WTC11 (cell line): ENCODE measurements at regions not wholly inside any gene's neighbourhood (a gene's known extent, or its start where the extent isn't known, plus 50 kb on each side); places are given as distances from the start of the nearest gene placed in this dataset.
A peak's percentile ranks its signal among the peaks of the same experiment; 100 is the strongest.

ENCODE experiments used
- ATAC-seq: fragments of 200-7000 bp; cut with Tn5 transposase; 2 replicates; pipeline ENCODE4 v1.10.0; 2021; ENCODE audit warnings: mild to moderate bottlenecking, moderate library complexity
- CTCF ChIA-PET: fragments of 300-600 bp; sonication (Branson Sonifier 250); formaldehyde crosslinking; loops from one replicate; lab custom pipeline; 2021; ENCODE audit warnings: antibody characterized with exemption; lab: Charles Lee
- POLR2A ChIA-PET: fragments of 350-600 bp; sonication (Branson Sonifier 250); formaldehyde crosslinking; loops from one replicate; lab custom pipeline; 2021; ENCODE audit warnings: antibody characterized with exemption; lab: Charles Lee
- DNase-seq: peaks from one replicate; pipeline ENCODE4 v3.0.0; 2021; ENCODE audit warnings: low spot score
- H3K27ac Mint-ChIP-seq: 2 replicates; pipeline ENCODE4 v1.8.0; 2021; ENCODE audit warnings: mixed read lengths
- H3K27me3 Mint-ChIP-seq: 2 replicates; pipeline ENCODE4 v1.8.0; 2021; ENCODE audit warnings: low read depth, mild to moderate bottlenecking, moderate library complexity, mixed read lengths
- H3K36me3 Mint-ChIP-seq: 2 replicates; pipeline ENCODE4 v1.8.0; 2021; ENCODE audit warnings: mixed read lengths
- H3K4me1 Mint-ChIP-seq: 2 replicates; pipeline ENCODE4 v1.8.0; 2022; ENCODE audit warnings: mixed read lengths
- H3K4me3 Mint-ChIP-seq: 2 replicates; pipeline ENCODE4 v1.8.0; 2021; ENCODE audit warnings: mild to moderate bottlenecking, moderate library complexity, mixed read lengths
- H3K9me3 Mint-ChIP-seq: 2 replicates; pipeline ENCODE4 v1.8.0; 2021; ENCODE audit warnings: mixed read lengths
- CREM ChIP-seq: sonication (generic); formaldehyde crosslinking; IDR thresholded peaks from 2 replicates; pipeline ENCODE4 v1.8.1; 2022; ENCODE audit warnings: mild to moderate bottlenecking, missing genetic modification reagents, moderate library complexity
- EMX1 ChIP-seq: fragments of 250-450 bp; sonication (Bioruptor Pico); IDR thresholded peaks from 2 replicates; pipeline ENCODE4 v1.8.0; 2021; ENCODE audit warnings: mild to moderate bottlenecking
- ESRRA ChIP-seq: sonication (generic); formaldehyde crosslinking; IDR thresholded peaks from 2 replicates; pipeline ENCODE4 v1.8.1; 2022; ENCODE audit warnings: mild to moderate bottlenecking, missing genetic modification reagents, borderline replicate concordance
- FOXP1 ChIP-seq: sonication (generic); formaldehyde crosslinking; IDR thresholded peaks from 2 replicates; pipeline ENCODE4 v1.8.0; 2022; ENCODE audit warnings: missing genetic modification reagents, mild to moderate bottlenecking, moderate library complexity, borderline replicate concordance
- GABPB1 ChIP-seq: sonication (generic); formaldehyde crosslinking; IDR thresholded peaks from 2 replicates; pipeline ENCODE4 v1.8.1; 2023; ENCODE audit warnings: mild to moderate bottlenecking, missing genetic modification reagents
- HMGA2 ChIP-seq: fragments of 250-450 bp; sonication (Bioruptor Pico); IDR thresholded peaks from 2 replicates; pipeline ENCODE4 v1.4.0; 2021; ENCODE audit warnings: mild to moderate bottlenecking, moderate library complexity
- IRF2 ChIP-seq: sonication (generic); formaldehyde crosslinking; IDR thresholded peaks from 2 replicates; pipeline ENCODE4 v1.8.0; 2022; ENCODE audit warnings: low read depth, missing genetic modification reagents, borderline replicate concordance
- JAZF1 ChIP-seq: fragments of 250-450 bp; sonication (Bioruptor Pico); IDR thresholded peaks from 2 replicates; pipeline ENCODE4 v1.9.0; 2021; ENCODE audit warnings: moderate library complexity, mild to moderate bottlenecking, inconsistent platforms
- MXD4 ChIP-seq: fragments of 250-450 bp; sonication (Bioruptor Pico); IDR thresholded peaks from 2 replicates; pipeline ENCODE4 v1.8.0; 2021; ENCODE audit warnings: mild to moderate bottlenecking, moderate library complexity, borderline replicate concordance
- NFATC4 ChIP-seq: fragments of 250-450 bp; sonication (Bioruptor Pico); IDR thresholded peaks from 2 replicates; pipeline ENCODE4 v1.9.0; 2021; ENCODE audit warnings: mild to moderate bottlenecking
- PRRX2 ChIP-seq: fragments of 250-450 bp; sonication (Bioruptor Pico); IDR thresholded peaks from 2 replicates; pipeline ENCODE4 v1.8.0; 2021; ENCODE audit warnings: mild to moderate bottlenecking
- RELA ChIP-seq: sonication (generic); formaldehyde crosslinking; IDR thresholded peaks from 2 replicates; pipeline ENCODE4 v1.8.1; 2022; ENCODE audit warnings: missing genetic modification reagents, mild to moderate bottlenecking, borderline replicate concordance
- TP53 ChIP-seq: sonication (generic); formaldehyde crosslinking; IDR thresholded peaks from 2 replicates; pipeline ENCODE4 v1.8.1; 2023; ENCODE audit warnings: mild to moderate bottlenecking, missing genetic modification reagents
- ZNF219 ChIP-seq: sonication (generic); formaldehyde crosslinking; IDR thresholded peaks from 2 replicates; pipeline ENCODE4 v1.8.0; 2023; ENCODE audit warnings: missing genetic modification reagents, mild to moderate bottlenecking, borderline replicate concordance
- ZNF232 ChIP-seq: sonication (generic); formaldehyde crosslinking; IDR thresholded peaks from 2 replicates; pipeline ENCODE4 v1.8.0; 2022; ENCODE audit warnings: mild to moderate bottlenecking, missing genetic modification reagents
- TF ChIP-seq, protein P1 (sequence below): fragments of 250-450 bp; sonication (Bioruptor Pico); IDR thresholded peaks from 2 replicates; pipeline ENCODE4 v1.9.0; 2021; ENCODE audit warnings: mild to moderate bottlenecking
- TF ChIP-seq, protein P2 (sequence below): fragments of 250-450 bp; sonication (Bioruptor Pico); IDR thresholded peaks from 2 replicates; pipeline ENCODE4 v1.9.0; 2021; ENCODE audit warnings: mild to moderate bottlenecking
- TF ChIP-seq, protein P3 (sequence below): sonication (generic); formaldehyde crosslinking; IDR thresholded peaks from 2 replicates; pipeline ENCODE4 v1.8.1; 2023; ENCODE audit warnings: mild to moderate bottlenecking, missing genetic modification reagents, moderate library complexity
- TF ChIP-seq, protein P4 (sequence below): sonication (generic); formaldehyde crosslinking; IDR thresholded peaks from 2 replicates; pipeline ENCODE4 v1.8.0; 2023; ENCODE audit warnings: missing genetic modification reagents, mild to moderate bottlenecking, borderline replicate concordance
- TF ChIP-seq, protein P5 (sequence below): sonication (generic); formaldehyde crosslinking; IDR thresholded peaks from 2 replicates; pipeline ENCODE4 v1.8.0; 2023; ENCODE audit warnings: missing genetic modification reagents
- TF ChIP-seq, protein P6 (sequence below): fragments of 250-450 bp; sonication (Bioruptor Pico); IDR thresholded peaks from 2 replicates; pipeline ENCODE4 v2.1.2; 2022; ENCODE audit warnings: mild to moderate bottlenecking, moderate library complexity
- TF ChIP-seq, protein P7 (sequence below): fragments of 250-450 bp; sonication (Bioruptor Pico); conservative IDR thresholded peaks from 2 replicates; pipeline ENCODE4 v1.9.0; 2021; ENCODE audit warnings: mild to moderate bottlenecking

DNA sequence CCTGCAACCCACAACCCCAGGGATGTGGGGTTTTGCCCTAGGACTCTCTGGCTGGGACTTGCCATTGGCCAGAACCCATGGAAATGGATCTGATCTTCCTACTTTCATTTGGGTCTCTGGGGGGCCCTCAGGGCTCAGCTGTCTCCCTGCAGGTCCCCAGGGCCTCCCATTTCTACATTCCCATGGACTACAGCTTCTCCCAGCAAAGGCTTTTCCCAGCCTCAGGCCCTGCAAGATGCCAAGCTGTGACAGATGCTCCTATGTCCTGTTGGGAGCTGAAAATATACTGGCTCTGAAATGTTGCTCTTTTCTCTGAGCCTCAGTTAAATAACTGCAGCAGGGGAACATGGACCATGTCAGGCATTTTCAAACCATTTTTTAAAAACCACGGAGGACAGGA is 99.5 kb upstream of the IGSF21 start:
- peaks cover 20% of the 10 kb centered on the region for H3K4me1 Mint-ChIP-seq
- H3K9me3 Mint-ChIP-seq = peaks cover 3% of the 10 kb centered on the region; the same call in 1 of the 2 replicates
- TF ChIP-seq PRRX2 = no peak
- TF ChIP-seq, protein P1, sequence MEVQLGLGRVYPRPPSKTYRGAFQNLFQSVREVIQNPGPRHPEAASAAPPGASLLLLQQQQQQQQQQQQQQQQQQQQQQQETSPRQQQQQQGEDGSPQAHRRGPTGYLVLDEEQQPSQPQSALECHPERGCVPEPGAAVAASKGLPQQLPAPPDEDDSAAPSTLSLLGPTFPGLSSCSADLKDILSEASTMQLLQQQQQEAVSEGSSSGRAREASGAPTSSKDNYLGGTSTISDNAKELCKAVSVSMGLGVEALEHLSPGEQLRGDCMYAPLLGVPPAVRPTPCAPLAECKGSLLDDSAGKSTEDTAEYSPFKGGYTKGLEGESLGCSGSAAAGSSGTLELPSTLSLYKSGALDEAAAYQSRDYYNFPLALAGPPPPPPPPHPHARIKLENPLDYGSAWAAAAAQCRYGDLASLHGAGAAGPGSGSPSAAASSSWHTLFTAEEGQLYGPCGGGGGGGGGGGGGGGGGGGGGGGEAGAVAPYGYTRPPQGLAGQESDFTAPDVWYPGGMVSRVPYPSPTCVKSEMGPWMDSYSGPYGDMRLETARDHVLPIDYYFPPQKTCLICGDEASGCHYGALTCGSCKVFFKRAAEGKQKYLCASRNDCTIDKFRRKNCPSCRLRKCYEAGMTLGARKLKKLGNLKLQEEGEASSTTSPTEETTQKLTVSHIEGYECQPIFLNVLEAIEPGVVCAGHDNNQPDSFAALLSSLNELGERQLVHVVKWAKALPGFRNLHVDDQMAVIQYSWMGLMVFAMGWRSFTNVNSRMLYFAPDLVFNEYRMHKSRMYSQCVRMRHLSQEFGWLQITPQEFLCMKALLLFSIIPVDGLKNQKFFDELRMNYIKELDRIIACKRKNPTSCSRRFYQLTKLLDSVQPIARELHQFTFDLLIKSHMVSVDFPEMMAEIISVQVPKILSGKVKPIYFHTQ = no peak
- no peak for TF ChIP-seq HMGA2 (CRISPR knock-in tag)
- TF ChIP-seq ZNF232 = no peak
- no peak for TF ChIP-seq JAZF1 (CRISPR knock-in tag)
- no peak for TF ChIP-seq FOXP1 (CRISPR knock-in tag)
- no peak for TF ChIP-seq ESRRA (CRISPR knock-in tag)
- TF ChIP-seq MXD4 (CRISPR knock-in tag) = no peak
- no peak for TF ChIP-seq ZNF219 (CRISPR knock-in tag)
- no peak for TF ChIP-seq NFATC4 (CRISPR knock-in tag)
- H3K27me3 Mint-ChIP-seq = peaks cover 7% of the 10 kb centered on the region; the same call in 1 of the 2 replicates
- no peaks in the 10 kb centered on the region for H3K36me3 Mint-ChIP-seq
- H3K27ac Mint-ChIP-seq = no peak overlapping the region
- POLR2A ChIA-PET = no interaction called here
- CTCF ChIA-PET = no interaction called here
- DNase-seq (no peak), ATAC-seq (no peak)
- no peak overlapping the region for H3K4me3 Mint-ChIP-seq

DNA sequence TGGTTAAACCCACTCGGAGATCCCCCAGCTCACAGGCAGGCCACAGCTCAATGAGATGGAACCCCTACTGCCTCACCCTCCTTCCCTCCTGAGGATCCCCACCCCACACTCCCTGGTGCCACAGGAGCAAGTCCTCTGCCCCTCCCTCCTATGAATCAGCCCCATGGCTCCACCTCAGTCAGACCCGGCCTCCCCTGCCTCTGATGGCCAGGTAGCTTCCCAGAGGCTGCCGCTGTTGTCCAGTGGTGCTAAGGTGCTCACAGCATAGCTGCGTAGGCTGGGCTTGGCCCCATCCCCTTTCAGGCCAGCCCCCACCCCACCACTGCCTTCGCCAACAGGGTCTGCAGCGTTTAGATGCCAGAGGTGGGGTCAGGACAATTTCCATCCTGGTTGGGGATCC is 98.5 kb upstream of the IGSF21 start:
- Mint-ChIP-seq H3K4me1 (peaks cover 15% of the 10 kb centered on the region), H3K27ac (no peak overlapping the region), H3K27me3 (peaks cover 7% of the 10 kb centered on the region; the same call in 1 of the 2 replicates), H3K36me3 (no peaks in the 10 kb centered on the region), H3K4me3 (no peak overlapping the region), H3K9me3 (peaks cover 3% of the 10 kb centered on the region; the same call in 1 of the 2 replicates)
- CTCF ChIA-PET = interaction anchor here (0.8 to 1.4 kb wide), 10 partner anchors 24 to 567 kb away, joined by 3 to 8 read pairs (median 4); no protein-coding TSS in a partner anchor
- ATAC-seq = peak; percentile 42
- DNase-seq = no peak
- POLR2A ChIA-PET = no interaction called here
- TF ChIP-seq, protein P2, sequence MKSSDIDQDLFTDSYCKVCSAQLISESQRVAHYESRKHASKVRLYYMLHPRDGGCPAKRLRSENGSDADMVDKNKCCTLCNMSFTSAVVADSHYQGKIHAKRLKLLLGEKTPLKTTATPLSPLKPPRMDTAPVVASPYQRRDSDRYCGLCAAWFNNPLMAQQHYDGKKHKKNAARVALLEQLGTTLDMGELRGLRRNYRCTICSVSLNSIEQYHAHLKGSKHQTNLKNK (CRISPR knock-in tag) = no peak
- no peak for TF ChIP-seq EMX1 (CRISPR knock-in tag)
- no peak for TF ChIP-seq CREM (CRISPR knock-in tag)
- no peak for TF ChIP-seq IRF2 (CRISPR knock-in tag)
- no peak for TF ChIP-seq RELA (CRISPR knock-in tag)
- no peak for TF ChIP-seq NFATC4 (CRISPR knock-in tag)
- no peak; the same call in 1 of the 2 replicates for TF ChIP-seq TP53 (CRISPR knock-in tag)
- TF ChIP-seq, protein P3, sequence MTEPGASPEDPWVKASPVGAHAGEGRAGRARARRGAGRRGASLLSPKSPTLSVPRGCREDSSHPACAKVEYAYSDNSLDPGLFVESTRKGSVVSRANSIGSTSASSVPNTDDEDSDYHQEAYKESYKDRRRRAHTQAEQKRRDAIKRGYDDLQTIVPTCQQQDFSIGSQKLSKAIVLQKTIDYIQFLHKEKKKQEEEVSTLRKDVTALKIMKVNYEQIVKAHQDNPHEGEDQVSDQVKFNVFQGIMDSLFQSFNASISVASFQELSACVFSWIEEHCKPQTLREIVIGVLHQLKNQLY = no peak
- TF ChIP-seq, protein P4, sequence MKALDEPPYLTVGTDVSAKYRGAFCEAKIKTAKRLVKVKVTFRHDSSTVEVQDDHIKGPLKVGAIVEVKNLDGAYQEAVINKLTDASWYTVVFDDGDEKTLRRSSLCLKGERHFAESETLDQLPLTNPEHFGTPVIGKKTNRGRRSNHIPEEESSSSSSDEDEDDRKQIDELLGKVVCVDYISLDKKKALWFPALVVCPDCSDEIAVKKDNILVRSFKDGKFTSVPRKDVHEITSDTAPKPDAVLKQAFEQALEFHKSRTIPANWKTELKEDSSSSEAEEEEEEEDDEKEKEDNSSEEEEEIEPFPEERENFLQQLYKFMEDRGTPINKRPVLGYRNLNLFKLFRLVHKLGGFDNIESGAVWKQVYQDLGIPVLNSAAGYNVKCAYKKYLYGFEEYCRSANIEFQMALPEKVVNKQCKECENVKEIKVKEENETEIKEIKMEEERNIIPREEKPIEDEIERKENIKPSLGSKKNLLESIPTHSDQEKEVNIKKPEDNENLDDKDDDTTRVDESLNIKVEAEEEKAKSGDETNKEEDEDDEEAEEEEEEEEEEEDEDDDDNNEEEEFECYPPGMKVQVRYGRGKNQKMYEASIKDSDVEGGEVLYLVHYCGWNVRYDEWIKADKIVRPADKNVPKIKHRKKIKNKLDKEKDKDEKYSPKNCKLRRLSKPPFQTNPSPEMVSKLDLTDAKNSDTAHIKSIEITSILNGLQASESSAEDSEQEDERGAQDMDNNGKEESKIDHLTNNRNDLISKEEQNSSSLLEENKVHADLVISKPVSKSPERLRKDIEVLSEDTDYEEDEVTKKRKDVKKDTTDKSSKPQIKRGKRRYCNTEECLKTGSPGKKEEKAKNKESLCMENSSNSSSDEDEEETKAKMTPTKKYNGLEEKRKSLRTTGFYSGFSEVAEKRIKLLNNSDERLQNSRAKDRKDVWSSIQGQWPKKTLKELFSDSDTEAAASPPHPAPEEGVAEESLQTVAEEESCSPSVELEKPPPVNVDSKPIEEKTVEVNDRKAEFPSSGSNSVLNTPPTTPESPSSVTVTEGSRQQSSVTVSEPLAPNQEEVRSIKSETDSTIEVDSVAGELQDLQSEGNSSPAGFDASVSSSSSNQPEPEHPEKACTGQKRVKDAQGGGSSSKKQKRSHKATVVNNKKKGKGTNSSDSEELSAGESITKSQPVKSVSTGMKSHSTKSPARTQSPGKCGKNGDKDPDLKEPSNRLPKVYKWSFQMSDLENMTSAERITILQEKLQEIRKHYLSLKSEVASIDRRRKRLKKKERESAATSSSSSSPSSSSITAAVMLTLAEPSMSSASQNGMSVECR = no peak
- TF ChIP-seq, protein P5, sequence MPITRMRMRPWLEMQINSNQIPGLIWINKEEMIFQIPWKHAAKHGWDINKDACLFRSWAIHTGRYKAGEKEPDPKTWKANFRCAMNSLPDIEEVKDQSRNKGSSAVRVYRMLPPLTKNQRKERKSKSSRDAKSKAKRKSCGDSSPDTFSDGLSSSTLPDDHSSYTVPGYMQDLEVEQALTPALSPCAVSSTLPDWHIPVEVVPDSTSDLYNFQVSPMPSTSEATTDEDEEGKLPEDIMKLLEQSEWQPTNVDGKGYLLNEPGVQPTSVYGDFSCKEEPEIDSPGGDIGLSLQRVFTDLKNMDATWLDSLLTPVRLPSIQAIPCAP = no peak
- TF ChIP-seq, protein P6, sequence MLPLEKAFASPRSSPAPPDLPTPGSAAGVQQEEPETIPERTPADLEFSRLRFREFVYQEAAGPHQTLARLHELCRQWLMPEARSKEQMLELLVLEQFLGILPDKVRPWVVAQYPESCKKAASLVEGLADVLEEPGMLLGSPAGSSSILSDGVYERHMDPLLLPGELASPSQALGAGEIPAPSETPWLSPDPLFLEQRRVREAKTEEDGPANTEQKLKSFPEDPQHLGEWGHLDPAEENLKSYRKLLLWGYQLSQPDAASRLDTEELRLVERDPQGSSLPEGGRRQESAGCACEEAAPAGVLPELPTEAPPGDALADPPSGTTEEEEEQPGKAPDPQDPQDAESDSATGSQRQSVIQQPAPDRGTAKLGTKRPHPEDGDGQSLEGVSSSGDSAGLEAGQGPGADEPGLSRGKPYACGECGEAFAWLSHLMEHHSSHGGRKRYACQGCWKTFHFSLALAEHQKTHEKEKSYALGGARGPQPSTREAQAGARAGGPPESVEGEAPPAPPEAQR (CRISPR knock-in tag) = no peak
- TF ChIP-seq, protein P7, sequence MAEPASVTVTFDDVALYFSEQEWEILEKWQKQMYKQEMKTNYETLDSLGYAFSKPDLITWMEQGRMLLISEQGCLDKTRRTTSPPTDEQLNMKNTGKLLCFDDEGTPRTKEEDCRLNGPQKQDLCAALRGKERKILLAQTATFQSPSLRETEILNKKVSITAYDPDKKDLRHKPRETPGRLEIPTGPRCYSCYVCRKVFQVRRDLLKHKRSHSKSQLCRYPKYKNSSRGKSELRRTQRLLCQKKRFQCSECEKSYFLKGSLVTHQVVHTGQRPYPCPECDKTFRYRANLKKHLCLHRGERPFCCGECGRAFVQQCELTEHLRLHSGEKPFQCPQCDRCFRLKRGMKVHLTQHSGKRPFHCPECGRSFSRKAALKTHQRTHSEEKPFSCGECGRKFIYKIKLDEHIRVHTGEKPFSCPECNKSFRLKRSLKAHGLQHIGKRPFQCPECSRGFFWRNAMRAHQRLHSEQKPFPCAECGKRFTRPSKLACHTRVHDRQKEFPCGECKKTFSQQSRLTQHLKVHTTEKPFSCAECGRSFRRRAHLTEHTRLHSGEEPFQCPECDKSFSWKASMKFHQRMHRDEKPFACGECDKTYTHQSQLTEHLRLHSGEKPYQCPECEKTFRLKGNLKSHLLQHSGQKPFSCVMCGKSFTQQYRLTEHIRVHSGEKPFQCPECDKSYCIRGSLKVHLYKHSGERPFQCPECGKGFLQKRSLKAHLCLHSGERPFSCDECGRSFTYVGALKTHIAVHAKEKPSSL = no peak
- no peak for TF ChIP-seq GABPB1 (CRISPR knock-in tag)
